Endothelial cell of umbilical vein (primary cell): ENCODE measurements at regions not wholly inside any gene's neighbourhood (a gene's known extent, or its start where the extent isn't known, plus 50 kb on each side); places are given as distances from the start of the nearest gene placed in this dataset.

Experiments used
- BruUV-seq: library from RNA; stranded (reverse); fragments of 400-500 nt; replicated peaks from 2 replicates; lab custom pipeline; 2021; lab: Mats Ljungman, UMichigan
- CTCF ChIA-PET: fragments of 300-600, 350-600 bp; sonication (Branson Sonifier 250); formaldehyde crosslinking; loops from one replicate; lab custom pipeline; 2021; ENCODE audit warnings: antibody characterized with exemption, inconsistent platforms; lab: Charles Lee
- POLR2A ChIA-PET: fragments of 300-600, 350-600 bp; sonication (Branson Sonifier 250); formaldehyde crosslinking; loops from one replicate; lab custom pipeline; 2021; ENCODE audit warnings: antibody characterized with exemption, inconsistent platforms; lab: Charles Lee
- DNase-seq: peaks from one replicate; pipeline ENCODE4 v3.0.0-alpha.2; 2011; ENCODE audit warnings: low read depth, low spot score
- FAIRE-seq: peaks from 2 replicates; lab custom pipeline; 2011; peaks lifted over from hg19 to GRCh38; lab: Jason Lieb, UNC
- H2AFZ ChIP-seq: 2 replicates; pipeline ENCODE4 v1.6.0; 2012; ENCODE audit warnings: low read depth, low read length, control low read depth, inconsistent platforms
- H3K27ac ChIP-seq: 2 replicates; pipeline ENCODE4 v1.5.1; 2011; ENCODE audit warnings: low read depth, mild to moderate bottlenecking, control low read depth, low read length, moderate library complexity; ENCODE audit not compliant: insufficient read depth
- H3K27me3 ChIP-seq, 2 experiments: 2 replicates each; pipeline versions ENCODE4 v1.6.0 to v1.6.1; 2011; ENCODE audit warnings: low read length in 2 of 2, mixed read lengths in 1 of 2; ENCODE audit not compliant: control insufficient read depth in 2 of 2, insufficient read depth in 2 of 2
- H3K36me3 ChIP-seq, 2 experiments: 2 replicates in 1 of 2; 3 replicates in 1 of 2; pipeline ENCODE4 v1.5.1; 2011; ENCODE audit warnings: low read length in 2 of 2, mild to moderate bottlenecking in 1 of 2, moderate library complexity in 1 of 2; ENCODE audit not compliant: control insufficient read depth in 2 of 2, insufficient read depth in 2 of 2; ENCODE audit errors: extremely low read depth in 1 of 2
- H3K4me1 ChIP-seq: 3 replicates; pipeline ENCODE4 v1.5.1; 2011; ENCODE audit warnings: mild to moderate bottlenecking, low read length; ENCODE audit not compliant: control insufficient read depth, insufficient read depth; ENCODE audit errors: extremely low read depth
- H3K4me2 ChIP-seq: 2 replicates; pipeline ENCODE4 v1.6.1; 2011; ENCODE audit warnings: low read length, control low read depth, mixed read lengths; ENCODE audit not compliant: insufficient read depth
- H3K4me3 ChIP-seq, 3 experiments: fragments of 200-600 bp in 1 of 3; sonication (generic), shearing (Covaris generic) in 1 of 3; replicated peaks in 1 of 3; 2 replicates each; pipeline ENCODE4 v1.5.1; 2011 to 2016; ENCODE audit warnings: control low read depth in 3 of 3, low read length in 3 of 3, mild to moderate bottlenecking in 2 of 3, inconsistent platforms in 1 of 3, low read depth in 1 of 3, moderate library complexity in 1 of 3; ENCODE audit not compliant: insufficient read depth in 1 of 3
- H3K79me2 ChIP-seq: 2 replicates; pipeline ENCODE4 v1.6.0; 2012; ENCODE audit warnings: low read length, inconsistent platforms; ENCODE audit not compliant: control insufficient read depth, insufficient read depth
- H3K9ac ChIP-seq: replicated peaks from 2 replicates; pipeline ENCODE3; 2011; ENCODE audit warnings: low read length, control low read depth; ENCODE audit not compliant: insufficient read depth; ENCODE audit errors: extremely low read depth
- H3K9me1 ChIP-seq: replicated peaks from 3 replicates; pipeline ENCODE4 v1.6.0; 2011; ENCODE audit warnings: mild to moderate bottlenecking, low read length; ENCODE audit not compliant: control insufficient read depth, insufficient read depth; ENCODE audit errors: extremely low read depth
- H3K9me3 ChIP-seq: replicated peaks from 2 replicates; pipeline ENCODE4 v1.5.1; 2012; ENCODE audit warnings: low read length, inconsistent platforms; ENCODE audit not compliant: control insufficient read depth, insufficient read depth
- H4K20me1 ChIP-seq: replicated peaks from 2 replicates; pipeline ENCODE3; 2011; ENCODE audit warnings: mild to moderate bottlenecking, low read length; ENCODE audit not compliant: control insufficient read depth, insufficient read depth; ENCODE audit errors: extremely low read depth
- EZH2 ChIP-seq: IDR thresholded peaks from 2 replicates; pipeline ENCODE4 v1.6.1; 2012; ENCODE audit warnings: borderline replicate concordance, low read depth, mild to moderate bottlenecking, moderate library complexity, low read length, inconsistent platforms; ENCODE audit not compliant: severe bottlenecking
- FOS ChIP-seq: IDR thresholded peaks from 2 replicates; pipeline ENCODE4 v1.6.1; 2011; ENCODE audit warnings: mild to moderate bottlenecking, low read length, moderate library complexity, borderline replicate concordance; ENCODE audit not compliant: insufficient read depth
- GATA2 ChIP-seq: IDR thresholded peaks from 2 replicates; pipeline ENCODE4 v1.7.0; 2011; ENCODE audit warnings: low read depth, mild to moderate bottlenecking, moderate library complexity, mixed read lengths, low read length; ENCODE audit not compliant: insufficient read length, insufficient read depth
- JUN ChIP-seq: IDR thresholded peaks from 2 replicates; pipeline ENCODE4 v1.6.1; 2011; ENCODE audit warnings: borderline replicate concordance, low read depth; ENCODE audit not compliant: insufficient read length, insufficient read depth
- MYC ChIP-seq: IDR thresholded peaks from one replicate; pipeline ENCODE4 v1.6.1; 2011; ENCODE audit warnings: mild to moderate bottlenecking, low read depth, low read length
- POLR2A ChIP-seq: IDR thresholded peaks from 2 replicates; pipeline ENCODE4 v1.6.1; 2012; ENCODE audit warnings: low read depth, mild to moderate bottlenecking, control low read depth, low read length
- POLR2AphosphoS5 ChIP-seq: IDR thresholded peaks from 2 replicates; pipeline ENCODE4 v1.6.1; 2012; ENCODE audit warnings: low read depth, mild to moderate bottlenecking, control low read depth, low read length, moderate library complexity; ENCODE audit not compliant: insufficient read depth
- dilution Hi-C: fragments of 300-500 bp; cut with MboI; formaldehyde crosslinking; loops from one replicate; pipeline ENCODE4 v1.15.0; 2019; ENCODE audit warnings: low sequenced_read_pairs; ENCODE audit not compliant: extremely low pct_ligation_motif_present
- intact Hi-C: fragments of 100-400 bp; cut with micrococcal nuclease; formaldehyde crosslinking; loops from one replicate; pipeline ENCODE4 v1.10.0; 2022
- TF ChIP-seq, protein P1 (sequence below): IDR thresholded peaks from 2 replicates; pipeline ENCODE4 v1.6.1; 2011; ENCODE audit not compliant: insufficient read depth, insufficient read length
- TF ChIP-seq, protein P2 (sequence below), 2 donors: IDR thresholded peaks; 1 replicate in 1 of 2; 2 replicates in 1 of 2; pipeline ENCODE4 v1.5.1; 2011; ENCODE audit warnings: low read length in 2 of 2, mild to moderate bottlenecking in 2 of 2, moderate library complexity in 2 of 2, control low read depth in 1 of 2, inconsistent platforms in 1 of 2, low read depth in 1 of 2; ENCODE audit not compliant: insufficient read depth in 1 of 2; ENCODE audit errors: extremely low read depth in 1 of 2

DNA sequence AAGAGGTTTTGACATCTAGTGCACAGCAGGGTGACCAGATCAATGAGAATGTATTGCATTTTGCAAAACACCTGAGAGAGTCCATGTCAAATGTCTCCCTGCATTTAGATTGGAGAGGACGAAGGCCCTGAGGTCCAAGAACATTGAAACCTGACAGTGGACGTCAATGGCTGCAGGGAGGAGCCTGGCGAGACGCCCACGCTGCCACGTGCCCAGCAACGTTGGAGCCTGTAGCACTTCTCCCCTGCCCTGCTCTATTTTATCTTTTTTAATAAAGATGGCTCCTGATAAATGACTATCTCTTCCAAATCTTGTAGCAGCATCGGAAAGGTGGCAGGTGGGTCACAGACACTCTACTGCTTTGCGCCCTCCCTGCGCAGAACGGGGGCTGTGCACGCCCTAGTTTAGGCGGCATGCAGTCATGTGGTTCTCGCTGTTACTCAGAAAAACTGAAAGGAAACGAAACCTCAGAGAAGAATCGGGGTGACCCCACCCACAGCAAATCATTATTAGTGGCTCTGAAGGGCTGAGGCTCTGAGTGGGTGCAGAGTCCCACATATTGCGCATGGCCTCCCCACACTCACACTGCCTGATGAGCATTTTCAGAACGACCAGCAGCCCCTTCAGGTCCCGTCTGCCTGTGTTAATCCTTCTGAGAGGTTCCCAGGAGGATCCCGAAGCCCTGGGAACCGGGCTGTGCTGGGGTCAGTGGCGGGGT lies 62.5 kb upstream of the TAMM41 start:
- FAIRE-seq: no peak
- BruUV-seq: no TSS peak
- Histone ChIP-seq H3K4me2 (no peak overlapping the region), H3K36me3 (no peaks in the 10 kb centered on the region), H2AFZ (no peak overlapping the region), H3K9ac (no peak overlapping the region), H3K9me3 (no peaks in the 10 kb centered on the region), H3K79me2 (no peaks in the 10 kb centered on the region), H3K9me1 (no peaks in the 10 kb centered on the region), H3K27me3 (no peaks in the 10 kb centered on the region), H4K20me1 (no peaks in the 10 kb centered on the region), H3K27ac (no peak overlapping the region), H3K4me3 (no peak overlapping the region), H3K4me1 (no peaks in the 10 kb centered on the region)
- TF ChIP-seq, protein P1, sequence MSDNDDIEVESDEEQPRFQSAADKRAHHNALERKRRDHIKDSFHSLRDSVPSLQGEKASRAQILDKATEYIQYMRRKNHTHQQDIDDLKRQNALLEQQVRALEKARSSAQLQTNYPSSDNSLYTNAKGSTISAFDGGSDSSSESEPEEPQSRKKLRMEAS: no peak
- no peak for TF ChIP-seq MYC
- TF ChIP-seq POLR2AphosphoS5: no peak
- no peak for TF ChIP-seq GATA2
- TF ChIP-seq JUN: no peak
- TF ChIP-seq, protein P2, sequence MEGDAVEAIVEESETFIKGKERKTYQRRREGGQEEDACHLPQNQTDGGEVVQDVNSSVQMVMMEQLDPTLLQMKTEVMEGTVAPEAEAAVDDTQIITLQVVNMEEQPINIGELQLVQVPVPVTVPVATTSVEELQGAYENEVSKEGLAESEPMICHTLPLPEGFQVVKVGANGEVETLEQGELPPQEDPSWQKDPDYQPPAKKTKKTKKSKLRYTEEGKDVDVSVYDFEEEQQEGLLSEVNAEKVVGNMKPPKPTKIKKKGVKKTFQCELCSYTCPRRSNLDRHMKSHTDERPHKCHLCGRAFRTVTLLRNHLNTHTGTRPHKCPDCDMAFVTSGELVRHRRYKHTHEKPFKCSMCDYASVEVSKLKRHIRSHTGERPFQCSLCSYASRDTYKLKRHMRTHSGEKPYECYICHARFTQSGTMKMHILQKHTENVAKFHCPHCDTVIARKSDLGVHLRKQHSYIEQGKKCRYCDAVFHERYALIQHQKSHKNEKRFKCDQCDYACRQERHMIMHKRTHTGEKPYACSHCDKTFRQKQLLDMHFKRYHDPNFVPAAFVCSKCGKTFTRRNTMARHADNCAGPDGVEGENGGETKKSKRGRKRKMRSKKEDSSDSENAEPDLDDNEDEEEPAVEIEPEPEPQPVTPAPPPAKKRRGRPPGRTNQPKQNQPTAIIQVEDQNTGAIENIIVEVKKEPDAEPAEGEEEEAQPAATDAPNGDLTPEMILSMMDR (IDR thresholded peaks at IDR 0.05; ENCODE audit: extremely low read depth in 1 of 2, insufficient read depth in 1 of 2, low read depth in 1 of 2, low read length in 2 of 2): no peak
- TF ChIP-seq EZH2: no peak
- TF ChIP-seq FOS: no peak
- no peak for TF ChIP-seq POLR2A
- DNase-seq: no peak
- intact Hi-C loops (no loop called here), dilution Hi-C loops (no loop called here)
- ChIA-PET CTCF (no interaction called here), POLR2A (no interaction called here)
